ENCODE measurements at regions not wholly inside any gene's neighbourhood (a gene's known extent, or its start where the extent isn't known, plus 50 kb on each side); places are given as distances from the start of the nearest gene placed in this dataset.

DNA sequence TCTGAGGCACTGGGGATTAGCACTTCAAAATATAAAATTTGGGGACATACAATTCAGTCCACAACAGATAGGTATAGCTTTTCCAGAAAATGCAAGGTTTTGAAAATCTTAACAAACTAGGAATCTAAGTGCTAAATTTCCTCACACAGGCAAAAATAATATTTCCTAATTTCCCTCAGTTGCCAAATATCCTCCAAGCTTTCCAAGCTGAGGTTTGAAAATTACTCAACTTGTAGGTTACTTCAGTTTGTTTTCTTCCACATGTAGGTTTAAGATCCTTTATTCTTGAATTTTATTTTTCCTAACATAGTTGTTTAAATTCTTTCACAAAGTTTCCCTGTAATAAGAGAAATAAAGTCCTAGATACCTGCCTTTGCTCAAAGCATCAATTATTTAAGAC, 192.9 kb upstream of the NRXN1 start:
- H3K4me1 ChIP-seq, result no peaks in the 10 kb centered on the region
- no peak for DNase-seq

GRCh38 chr2:51222106-51222505, 190.2 kb upstream of the NRXN1 start:
- H3K36me3 ChIP-seq, result no peaks in the 10 kb centered on the region
- no peak overlapping the region for H3K4me3 ChIP-seq
- H3K27ac ChIP-seq, result no peak overlapping the region
- H3K9me3 ChIP-seq, result no peaks in the 10 kb centered on the region
- DNase-seq, result no peak
- TF ChIP-seq POLR2A (IDR thresholded peaks at IDR 0.05) (no peak), CTCF (IDR thresholded peaks at IDR 0.05) (no peak)
- H3K4me1 ChIP-seq, result no peaks in the 10 kb centered on the region
- H3K27me3 ChIP-seq, result no peaks in the 10 kb centered on the region

More for the DNA sequence above, 192.9 kb upstream of the NRXN1 start:
- TF ChIP-seq CTCF (IDR thresholded peaks at IDR 0.05) (no peak), POLR2A (IDR thresholded peaks at IDR 0.05) (no peak)
- Histone ChIP-seq H3K27ac (no peak overlapping the region), H3K9me3 (peaks cover 0 to 5% (median 0%) of the 10 kb centered on the region in 4 donors), H3K36me3 (no peaks in the 10 kb centered on the region), H3K27me3 (no peaks in the 10 kb centered on the region), H3K4me3 (no peak overlapping the region)

- no peak for DNase-seq
- H3K27ac ChIP-seq, result no peak overlapping the region
- H3K4me1 ChIP-seq, result no peaks in the 10 kb centered on the region
- no peak overlapping the region for H3K4me3 ChIP-seq
- no peaks in the 10 kb centered on the region for H3K36me3 ChIP-seq
- H3K27me3 ChIP-seq, result no peaks in the 10 kb centered on the region
- no peaks in the 10 kb centered on the region for H3K9me3 ChIP-seq
- no peak for TF ChIP-seq CTCF (IDR thresholded peaks at IDR 0.05)
- TF ChIP-seq POLR2A (IDR thresholded peaks at IDR 0.05), result no peak
Observed at GRCh38 chr2:51220606-51221005, 188.7 kb upstream of the NRXN1 start.

GRCh38 chr2:51220080-51220479, 188.1 kb upstream of the NRXN1 start:
- no peak overlapping the region for H3K4me3 ChIP-seq
- H3K36me3 ChIP-seq, result no peaks in the 10 kb centered on the region
- DNase-seq, result no peak
- H3K27ac ChIP-seq, result no peak overlapping the region
- no peaks in the 10 kb centered on the region for H3K27me3 ChIP-seq
- H3K9me3 ChIP-seq, result no peaks in the 10 kb centered on the region
- TF ChIP-seq CTCF (IDR thresholded peaks at IDR 0.05) (no peak), POLR2A (IDR thresholded peaks at IDR 0.05) (no peak)
- no peaks in the 10 kb centered on the region for H3K4me1 ChIP-seq

GRCh38 chr2:51219468-51219867, 187.5 kb upstream of the NRXN1 start:
- Histone ChIP-seq H3K27ac (no peak overlapping the region), H3K4me1 (no peaks in the 10 kb centered on the region), H3K9me3 (no peaks in the 10 kb centered on the region), H3K4me3 (no peak overlapping the region), H3K27me3 (no peaks in the 10 kb centered on the region), H3K36me3 (no peaks in the 10 kb centered on the region)
- DNase-seq, result no peak
- no peak for TF ChIP-seq CTCF (IDR thresholded peaks at IDR 0.05)
- TF ChIP-seq POLR2A (IDR thresholded peaks at IDR 0.05), result no peak

- Histone ChIP-seq H3K4me3 (no peak overlapping the region), H3K27ac (no peak overlapping the region), H3K4me1 (no peaks in the 10 kb centered on the region), H3K27me3 (no peaks in the 10 kb centered on the region), H3K36me3 (no peaks in the 10 kb centered on the region), H3K9me3 (no peaks in the 10 kb centered on the region)
- DNase-seq, result no peak
- TF ChIP-seq CTCF (IDR thresholded peaks at IDR 0.05) (no peak), POLR2A (IDR thresholded peaks at IDR 0.05) (no peak)
Observed at GRCh38 chr2:51218047-51218446, 186.1 kb upstream of the NRXN1 start.

Data from Peyer's patch (tissue), 4 donors.